ENCODE measurements at regions not wholly inside any gene's neighbourhood (a gene's known extent, or its start where the extent isn't known, plus 50 kb on each side); places are given as distances from the start of the nearest gene placed in this dataset.

- no peak for TF ChIP-seq SRF (IDR thresholded peaks at IDR 0.05; ENCODE audit: low read depth, low read length)
- no peak for TF ChIP-seq KDM5A (IDR thresholded peaks at IDR 0.05; ENCODE audit: low read length)
- no peak for TF ChIP-seq RNF2 (IDR thresholded peaks at IDR 0.05; ENCODE audit: borderline replicate concordance, low read depth, low read length, missing control alignments, poor library complexity, severe bottlenecking)
- no peak for TF ChIP-seq BACH1 (IDR thresholded peaks at IDR 0.05; ENCODE audit: low read length)
- TF ChIP-seq TBP (IDR thresholded peaks at IDR 0.05; ENCODE audit: low read depth, low read length), result no peak
- no peak for TF ChIP-seq EZH2 (IDR thresholded peaks at IDR 0.05; ENCODE audit: low read depth, low read length, severe bottlenecking)
- no peak for TF ChIP-seq GABPA (IDR thresholded peaks at IDR 0.05; ENCODE audit: borderline replicate concordance, insufficient read depth, low read length)
These were observed 376.8 kb upstream of the ALCAM start (continued) for GRCh38 chr3:104989878-104990277.
